ENCODE measurements at regions not wholly inside any gene's neighbourhood (a gene's known extent, or its start where the extent isn't known, plus 50 kb on each side); places are given as distances from the start of the nearest gene placed in this dataset.

DNA sequence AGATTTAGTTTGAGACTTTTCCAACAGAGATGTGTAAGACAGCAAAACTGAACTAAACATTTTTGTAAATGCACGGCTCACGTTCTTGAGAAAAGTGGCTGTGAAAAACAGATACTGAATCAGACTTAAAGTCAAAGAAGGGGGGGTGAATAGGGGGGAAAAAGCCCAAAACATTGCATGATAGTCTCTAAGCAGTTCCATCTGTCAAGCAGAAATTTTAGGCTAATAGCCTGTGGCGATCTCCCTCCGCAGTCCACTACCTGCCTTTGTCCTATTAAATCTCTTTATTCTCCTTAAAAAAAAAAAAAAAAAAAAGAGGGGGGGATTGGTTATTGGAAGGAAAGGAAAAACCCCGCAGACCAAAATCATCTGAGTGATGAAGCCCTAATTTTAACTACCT is 217.6 kb upstream of the NFIA start:
- CTCF ChIA-PET = interaction anchor here (0.5 kb wide), 1 partner anchor 987 kb away, joined by 4 read pairs; no protein-coding TSS in a partner anchor

GRCh38 chr1:60863131-60863530 is 219.2 kb upstream of the NFIA start:
- Mint-ChIP-seq H3K9me3 (no peaks in the 10 kb centered on the region), H3K4me1 (peaks cover 45% of the 10 kb centered on the region), H3K27ac (no peak overlapping the region), H3K36me3 (no peaks in the 10 kb centered on the region), H3K27me3 (ENCODE audit: low read depth) (no peaks in the 10 kb centered on the region), H3K4me3 (no peak overlapping the region)
- no peak for DNase-seq (ENCODE audit: low spot score)
- CTCF ChIA-PET = interaction anchor here (0.5 kb wide), 1 partner anchor 97 kb away, joined by 3 read pairs; no protein-coding TSS in a partner anchor
- POLR2A ChIA-PET = no interaction called here
- no peak for ATAC-seq
- TF ChIP-seq, protein P1, sequence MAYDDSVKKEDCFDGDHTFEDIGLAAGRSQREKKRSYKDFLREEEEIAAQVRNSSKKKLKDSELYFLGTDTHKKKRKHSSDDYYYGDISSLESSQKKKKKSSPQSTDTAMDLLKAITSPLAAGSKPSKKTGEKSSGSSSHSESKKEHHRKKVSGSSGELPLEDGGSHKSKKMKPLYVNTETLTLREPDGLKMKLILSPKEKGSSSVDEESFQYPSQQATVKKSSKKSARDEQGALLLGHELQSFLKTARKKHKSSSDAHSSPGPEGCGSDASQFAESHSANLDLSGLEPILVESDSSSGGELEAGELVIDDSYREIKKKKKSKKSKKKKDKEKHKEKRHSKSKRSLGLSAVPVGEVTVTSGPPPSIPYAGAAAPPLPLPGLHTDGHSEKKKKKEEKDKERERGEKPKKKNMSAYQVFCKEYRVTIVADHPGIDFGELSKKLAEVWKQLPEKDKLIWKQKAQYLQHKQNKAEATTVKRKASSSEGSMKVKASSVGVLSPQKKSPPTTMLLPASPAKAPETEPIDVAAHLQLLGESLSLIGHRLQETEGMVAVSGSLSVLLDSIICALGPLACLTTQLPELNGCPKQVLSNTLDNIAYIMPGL (CRISPR knock-in tag; IDR thresholded peaks at IDR 0.05) = no peak
- TF ChIP-seq, protein P2, sequence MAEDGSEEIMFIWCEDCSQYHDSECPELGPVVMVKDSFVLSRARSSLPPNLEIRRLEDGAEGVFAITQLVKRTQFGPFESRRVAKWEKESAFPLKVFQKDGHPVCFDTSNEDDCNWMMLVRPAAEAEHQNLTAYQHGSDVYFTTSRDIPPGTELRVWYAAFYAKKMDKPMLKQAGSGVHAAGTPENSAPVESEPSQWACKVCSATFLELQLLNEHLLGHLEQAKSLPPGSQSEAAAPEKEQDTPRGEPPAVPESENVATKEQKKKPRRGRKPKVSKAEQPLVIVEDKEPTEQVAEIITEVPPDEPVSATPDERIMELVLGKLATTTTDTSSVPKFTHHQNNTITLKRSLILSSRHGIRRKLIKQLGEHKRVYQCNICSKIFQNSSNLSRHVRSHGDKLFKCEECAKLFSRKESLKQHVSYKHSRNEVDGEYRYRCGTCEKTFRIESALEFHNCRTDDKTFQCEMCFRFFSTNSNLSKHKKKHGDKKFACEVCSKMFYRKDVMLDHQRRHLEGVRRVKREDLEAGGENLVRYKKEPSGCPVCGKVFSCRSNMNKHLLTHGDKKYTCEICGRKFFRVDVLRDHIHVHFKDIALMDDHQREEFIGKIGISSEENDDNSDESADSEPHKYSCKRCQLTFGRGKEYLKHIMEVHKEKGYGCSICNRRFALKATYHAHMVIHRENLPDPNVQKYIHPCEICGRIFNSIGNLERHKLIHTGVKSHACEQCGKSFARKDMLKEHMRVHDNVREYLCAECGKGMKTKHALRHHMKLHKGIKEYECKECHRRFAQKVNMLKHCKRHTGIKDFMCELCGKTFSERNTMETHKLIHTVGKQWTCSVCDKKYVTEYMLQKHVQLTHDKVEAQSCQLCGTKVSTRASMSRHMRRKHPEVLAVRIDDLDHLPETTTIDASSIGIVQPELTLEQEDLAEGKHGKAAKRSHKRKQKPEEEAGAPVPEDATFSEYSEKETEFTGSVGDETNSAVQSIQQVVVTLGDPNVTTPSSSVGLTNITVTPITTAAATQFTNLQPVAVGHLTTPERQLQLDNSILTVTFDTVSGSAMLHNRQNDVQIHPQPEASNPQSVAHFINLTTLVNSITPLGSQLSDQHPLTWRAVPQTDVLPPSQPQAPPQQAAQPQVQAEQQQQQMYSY (CRISPR knock-in tag; IDR thresholded peaks at IDR 0.05) = no peak
- TF ChIP-seq CTCF (IDR thresholded peaks at IDR 0.05) = no peak
- no peak for TF ChIP-seq PRRX2 (CRISPR knock-in tag; IDR thresholded peaks at IDR 0.05)
- TF ChIP-seq, protein P3, sequence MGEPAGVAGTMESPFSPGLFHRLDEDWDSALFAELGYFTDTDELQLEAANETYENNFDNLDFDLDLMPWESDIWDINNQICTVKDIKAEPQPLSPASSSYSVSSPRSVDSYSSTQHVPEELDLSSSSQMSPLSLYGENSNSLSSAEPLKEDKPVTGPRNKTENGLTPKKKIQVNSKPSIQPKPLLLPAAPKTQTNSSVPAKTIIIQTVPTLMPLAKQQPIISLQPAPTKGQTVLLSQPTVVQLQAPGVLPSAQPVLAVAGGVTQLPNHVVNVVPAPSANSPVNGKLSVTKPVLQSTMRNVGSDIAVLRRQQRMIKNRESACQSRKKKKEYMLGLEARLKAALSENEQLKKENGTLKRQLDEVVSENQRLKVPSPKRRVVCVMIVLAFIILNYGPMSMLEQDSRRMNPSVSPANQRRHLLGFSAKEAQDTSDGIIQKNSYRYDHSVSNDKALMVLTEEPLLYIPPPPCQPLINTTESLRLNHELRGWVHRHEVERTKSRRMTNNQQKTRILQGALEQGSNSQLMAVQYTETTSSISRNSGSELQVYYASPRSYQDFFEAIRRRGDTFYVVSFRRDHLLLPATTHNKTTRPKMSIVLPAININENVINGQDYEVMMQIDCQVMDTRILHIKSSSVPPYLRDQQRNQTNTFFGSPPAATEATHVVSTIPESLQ (CRISPR knock-in tag; IDR thresholded peaks at IDR 0.05) = no peak
- no peak for TF ChIP-seq NR2C2 (CRISPR knock-in tag; IDR thresholded peaks at IDR 0.05)
- no peak for TF ChIP-seq ZNF425 (CRISPR knock-in tag; conservative IDR thresholded peaks at IDR 0.05)

More for the DNA sequence above, 217.6 kb upstream of the NFIA start:
- DNase-seq (ENCODE audit: low spot score) = no peak
- Mint-ChIP-seq H3K4me1 (peaks cover 34% of the 10 kb centered on the region), H3K9me3 (no peaks in the 10 kb centered on the region), H3K36me3 (no peaks in the 10 kb centered on the region), H3K27me3 (ENCODE audit: low read depth) (no peaks in the 10 kb centered on the region), H3K27ac (no peak overlapping the region), H3K4me3 (no peak overlapping the region)
- no peak for ATAC-seq
- POLR2A ChIA-PET = interaction anchor here (0.9 kb wide), 1 partner anchor 22 kb away, joined by 9 read pairs; no protein-coding TSS in a partner anchor
- TF ChIP-seq HMGA2 (CRISPR knock-in tag; IDR thresholded peaks at IDR 0.05) (no peak), ESRRA (CRISPR knock-in tag; IDR thresholded peaks at IDR 0.05; ENCODE audit: borderline replicate concordance) (no peak), ARID4B (CRISPR knock-in tag; IDR thresholded peaks at IDR 0.05; ENCODE audit: borderline replicate concordance) (no peak), ZNF138 (CRISPR knock-in tag; conservative IDR thresholded peaks at IDR 0.05) (no peak), ATF1 (CRISPR knock-in tag; IDR thresholded peaks at IDR 0.05) (no peak), RELA (CRISPR knock-in tag; IDR thresholded peaks at IDR 0.05; ENCODE audit: borderline replicate concordance) (no peak), NFATC4 (CRISPR knock-in tag; IDR thresholded peaks at IDR 0.05) (no peak), SOX15 (CRISPR knock-in tag; IDR thresholded peaks at IDR 0.05) (no peak)
- TF ChIP-seq, protein P4, sequence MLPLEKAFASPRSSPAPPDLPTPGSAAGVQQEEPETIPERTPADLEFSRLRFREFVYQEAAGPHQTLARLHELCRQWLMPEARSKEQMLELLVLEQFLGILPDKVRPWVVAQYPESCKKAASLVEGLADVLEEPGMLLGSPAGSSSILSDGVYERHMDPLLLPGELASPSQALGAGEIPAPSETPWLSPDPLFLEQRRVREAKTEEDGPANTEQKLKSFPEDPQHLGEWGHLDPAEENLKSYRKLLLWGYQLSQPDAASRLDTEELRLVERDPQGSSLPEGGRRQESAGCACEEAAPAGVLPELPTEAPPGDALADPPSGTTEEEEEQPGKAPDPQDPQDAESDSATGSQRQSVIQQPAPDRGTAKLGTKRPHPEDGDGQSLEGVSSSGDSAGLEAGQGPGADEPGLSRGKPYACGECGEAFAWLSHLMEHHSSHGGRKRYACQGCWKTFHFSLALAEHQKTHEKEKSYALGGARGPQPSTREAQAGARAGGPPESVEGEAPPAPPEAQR (CRISPR knock-in tag; IDR thresholded peaks at IDR 0.05) = no peak
